HepG2 (cell line): ENCODE measurements at regions not wholly inside any gene's neighbourhood (a gene's known extent, or its start where the extent isn't known, plus 50 kb on each side); places are given as distances from the start of the nearest gene placed in this dataset.

Experiments used
- ATAC-seq: fragments of 200-7000 bp; cut with Tn5 transposase; 3 replicates; pipeline ENCODE4 v1.9.1; 2020; ENCODE audit warnings: mild to moderate bottlenecking, moderate library complexity
- BruUV-seq: library from RNA; stranded (reverse); fragments of 400-500 nt; replicated peaks from 2 replicates; lab custom pipeline; 2021; lab: Mats Ljungman, UMichigan
- CTCF ChIA-PET: fragments of 300-600 bp; formaldehyde crosslinking; extraction: SDS; loops from one replicate; lab custom pipeline; 2021; ENCODE audit warnings: low total read pairs, inconsistent platforms, low intra/inter-chr PET ratio; lab: Yijun Ruan, JAX
- POLR2A ChIA-PET: fragments of 350-600 bp; sonication (Branson Sonifier 250); formaldehyde crosslinking; loops from one replicate; lab custom pipeline; 2020; ENCODE audit warnings: antibody characterized with exemption, inconsistent platforms; lab: Yijun Ruan, JAX
- DNase-seq: peaks from one replicate; pipeline ENCODE4 v3.0.0-alpha.2; 2015; ENCODE audit warnings: low spot score
- FAIRE-seq: peaks from 3 replicates; lab custom pipeline; 2011; peaks lifted over from hg19 to GRCh38; lab: Jason Lieb, UNC
- H2AFZ ChIP-seq: one replicate; pipeline ENCODE4 v1.6.1; 2011; ENCODE audit warnings: low read length, inconsistent platforms
- H3K27ac ChIP-seq: fragments of 300-600 bp; 3 replicates; pipeline ENCODE4 v1.8.0; 2011; ENCODE audit warnings: mixed run types, mild to moderate bottlenecking, mixed read lengths, low read length, inconsistent platforms; ENCODE audit not compliant: insufficient read depth; ENCODE audit errors: extremely low read length
- H3K27me3 ChIP-seq, 2 experiments: fragments of 200-600 bp in 1 of 2; 2 replicates in 1 of 2; 3 replicates in 1 of 2; pipeline versions ENCODE4 v1.6.0 to v1.8.0; 2011; ENCODE audit warnings: low read length in 2 of 2, mild to moderate bottlenecking in 2 of 2, moderate library complexity in 2 of 2, inconsistent platforms in 1 of 2; ENCODE audit not compliant: insufficient read depth in 2 of 2, control insufficient read depth in 1 of 2
- H3K36me3 ChIP-seq, 2 experiments: fragments of 200-600 bp in 1 of 2; replicated peaks in 1 of 2; 2 replicates in 1 of 2; 3 replicates in 1 of 2; pipeline versions ENCODE4 v1.5.1 to v1.8.0; 2011; ENCODE audit warnings: low read length in 2 of 2, inconsistent platforms in 1 of 2; ENCODE audit not compliant: insufficient read depth in 2 of 2, control insufficient read depth in 1 of 2
- H3K4me1 ChIP-seq: 2 replicates; pipeline ENCODE4 v1.5.1; 2012; ENCODE audit warnings: low read length, inconsistent platforms; ENCODE audit not compliant: insufficient read depth
- H3K4me2 ChIP-seq: 2 replicates; pipeline ENCODE4 v1.6.0; 2011; ENCODE audit warnings: low read depth, low read length, inconsistent platforms
- H3K4me3 ChIP-seq, 3 experiments: fragments of 200-600 bp in 1 of 3; sonication (generic), shearing (Covaris generic) in 1 of 3; replicated peaks in 1 of 3; 2 replicates each; pipeline ENCODE4 v1.5.1; 2011 to 2016; ENCODE audit warnings: low read length in 3 of 3, inconsistent platforms in 2 of 3, low read depth in 2 of 3, mild to moderate bottlenecking in 2 of 3, control low read depth in 1 of 3, mixed read lengths in 1 of 3; ENCODE audit not compliant: insufficient read depth in 1 of 3
- H3K79me2 ChIP-seq: one replicate; pipeline ENCODE4 v1.6.1; 2011; ENCODE audit warnings: low read length, inconsistent platforms; ENCODE audit not compliant: insufficient read depth
- H3K9ac ChIP-seq: 2 replicates; pipeline ENCODE4 v1.6.0; 2011; ENCODE audit warnings: mild to moderate bottlenecking, low read depth, low read length, inconsistent platforms; ENCODE audit not compliant: insufficient read depth
- H3K9me3 ChIP-seq: 2 replicates; pipeline ENCODE4 v1.5.1; 2012; ENCODE audit warnings: mild to moderate bottlenecking, low read length
- H4K20me1 ChIP-seq: 2 replicates; pipeline ENCODE4 v1.6.0; 2011; ENCODE audit warnings: inconsistent platforms, mild to moderate bottlenecking, low read length, moderate library complexity; ENCODE audit not compliant: insufficient read depth
- BRCA1 ChIP-seq: sonication (generic); formaldehyde crosslinking; IDR thresholded peaks from 2 replicates; pipeline ENCODE4 v1.4.0; 2020; ENCODE audit warnings: missing genetic modification reagents
- HNRNPUL1 ChIP-seq: fragments of 200-400 bp; formaldehyde crosslinking; IDR thresholded peaks from 2 replicates; pipeline ENCODE4 v1.6.1; 2017; ENCODE audit warnings: low read depth, mild to moderate bottlenecking, low read length, moderate library complexity
- RFX1 ChIP-seq: fragments of 450-650 bp; IDR thresholded peaks from 2 replicates; pipeline ENCODE4 v1.6.1; 2017
- TAF15 ChIP-seq: fragments of 200-400 bp; formaldehyde crosslinking; IDR thresholded peaks from one replicate; pipeline ENCODE4 v1.6.1; 2018; ENCODE audit warnings: mild to moderate bottlenecking, low read depth, low read length; ENCODE audit not compliant: poor library complexity, severe bottlenecking
- ZBTB1 ChIP-seq: sonication (generic); formaldehyde crosslinking; IDR thresholded peaks from 2 replicates; pipeline ENCODE4 v1.4.0; 2020; ENCODE audit warnings: missing genetic modification reagents, borderline replicate concordance
- ZNF180 ChIP-seq: sonication (generic); formaldehyde crosslinking; IDR thresholded peaks from 2 replicates; pipeline ENCODE4 v1.4.0; 2020; ENCODE audit warnings: low read depth, missing genetic modification reagents, borderline replicate concordance
- WGBS: methylation state at CpG from one replicate; pipeline ENCODE4 v1.1.6; 2017; ENCODE audit warnings: low lambda C conversion rate; 5-methylcytosine and 5-hydroxymethylcytosine counted together
- in situ Hi-C: cut with HindIII; loops from 2 replicates; pipeline ENCODE4 v1.10.0; 2017; ENCODE audit warnings: low pct_unique_long_range_greater_than_20kb; ENCODE audit not compliant: extremely low pct_ligation_motif_present
- intact Hi-C: fragments of 100-400 bp; cut with micrococcal nuclease; formaldehyde crosslinking; loops from one replicate; pipeline ENCODE4 v1.10.0; 2022; ENCODE audit not compliant: unreplicated experiment
- TF ChIP-seq, protein P1 (sequence below): sonication (generic); formaldehyde crosslinking; IDR thresholded peaks from 2 replicates; pipeline ENCODE4 v1.5.1; 2020; ENCODE audit warnings: mild to moderate bottlenecking, missing genetic modification reagents, moderate library complexity
- TF ChIP-seq, protein P2 (sequence below): fragments of 450-650 bp; IDR thresholded peaks from 2 replicates; pipeline ENCODE4 v1.6.1; 2017; ENCODE audit warnings: mild to moderate bottlenecking
- TF ChIP-seq, protein P3 (sequence below): sonication (generic); formaldehyde crosslinking; IDR thresholded peaks from 2 replicates; pipeline ENCODE4 v1.8.0; 2022; ENCODE audit warnings: mild to moderate bottlenecking, missing genetic modification reagents, borderline replicate concordance
- TF ChIP-seq, protein P4 (sequence below): sonication (generic); formaldehyde crosslinking; IDR thresholded peaks from 2 replicates; pipeline ENCODE4 v1.5.0; 2020; ENCODE audit warnings: mild to moderate bottlenecking, missing genetic modification reagents
- TF ChIP-seq, protein P5 (sequence below): sonication (generic); formaldehyde crosslinking; IDR thresholded peaks from 2 replicates; pipeline ENCODE4 v1.4.0; 2020; ENCODE audit warnings: missing genetic modification reagents, low read depth, mild to moderate bottlenecking, borderline replicate concordance

DNA sequence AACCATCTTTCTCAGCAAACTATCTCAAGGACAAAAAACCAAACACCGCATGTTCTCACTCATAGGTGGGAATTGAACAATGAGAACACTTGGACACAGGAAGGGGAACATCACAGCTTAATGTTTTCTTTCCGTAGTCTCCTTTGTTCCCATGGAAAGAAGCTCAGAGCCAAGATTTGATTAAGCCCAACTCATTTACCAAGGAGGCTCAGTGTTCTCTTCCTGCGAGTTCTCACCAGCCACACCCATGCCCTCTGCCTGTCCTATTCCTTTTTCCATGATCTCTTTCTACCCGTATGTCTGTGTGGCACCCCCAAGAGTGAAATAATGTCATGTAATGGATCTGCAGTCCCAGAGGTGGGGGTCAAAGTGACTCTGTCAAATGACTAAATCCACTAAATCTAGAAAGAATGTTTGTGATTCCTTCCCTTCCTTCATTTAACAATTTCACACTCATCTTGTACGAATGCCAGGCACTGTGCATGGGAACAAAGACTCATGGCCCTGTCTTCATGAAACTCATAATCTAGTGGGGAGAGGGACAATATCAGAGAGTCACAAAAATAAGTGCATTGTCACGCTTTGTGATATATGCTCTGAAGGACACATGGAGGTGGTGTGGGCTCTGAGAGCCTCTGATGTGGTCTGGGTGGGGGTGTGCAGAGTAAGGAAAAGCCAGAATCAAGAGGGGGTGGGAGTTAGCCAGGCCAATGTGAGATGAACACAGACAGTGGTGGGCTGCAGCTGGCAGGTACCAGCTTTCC, 292.1 kb downstream of the CDC5L start:
- no peak overlapping the region for H3K9ac ChIP-seq
- H3K36me3 ChIP-seq, result no peaks in the 10 kb centered on the region
- in situ Hi-C loops (no loop called here), intact Hi-C loops (no loop called here)
- POLR2A ChIA-PET, result no interaction called here
- no TSS peak for BruUV-seq
- H3K9me3 ChIP-seq, result no peaks in the 10 kb centered on the region
- whole genome bisulfite sequencing, result 30% methylated on average over 6 of the region's 6 CpGs
- no peaks in the 10 kb centered on the region for H3K79me2 ChIP-seq
- H3K4me2 ChIP-seq, result no peak overlapping the region
- H3K4me3 ChIP-seq, result no peak overlapping the region
- ATAC-seq (no peak), DNase-seq (no peak), FAIRE-seq (no peak)
- H4K20me1 ChIP-seq, result no peaks in the 10 kb centered on the region
- CTCF ChIA-PET, result no interaction called here
- H3K4me1 ChIP-seq, result no peaks in the 10 kb centered on the region
- peaks cover 3 to 30% of the 10 kb centered on the region in 2 experiments; a peak in 4 of 5 replicates for H3K27me3 ChIP-seq
- no peak overlapping the region for H3K27ac ChIP-seq
- no peak overlapping the region for H2AFZ ChIP-seq
- TF ChIP-seq, protein P1, sequence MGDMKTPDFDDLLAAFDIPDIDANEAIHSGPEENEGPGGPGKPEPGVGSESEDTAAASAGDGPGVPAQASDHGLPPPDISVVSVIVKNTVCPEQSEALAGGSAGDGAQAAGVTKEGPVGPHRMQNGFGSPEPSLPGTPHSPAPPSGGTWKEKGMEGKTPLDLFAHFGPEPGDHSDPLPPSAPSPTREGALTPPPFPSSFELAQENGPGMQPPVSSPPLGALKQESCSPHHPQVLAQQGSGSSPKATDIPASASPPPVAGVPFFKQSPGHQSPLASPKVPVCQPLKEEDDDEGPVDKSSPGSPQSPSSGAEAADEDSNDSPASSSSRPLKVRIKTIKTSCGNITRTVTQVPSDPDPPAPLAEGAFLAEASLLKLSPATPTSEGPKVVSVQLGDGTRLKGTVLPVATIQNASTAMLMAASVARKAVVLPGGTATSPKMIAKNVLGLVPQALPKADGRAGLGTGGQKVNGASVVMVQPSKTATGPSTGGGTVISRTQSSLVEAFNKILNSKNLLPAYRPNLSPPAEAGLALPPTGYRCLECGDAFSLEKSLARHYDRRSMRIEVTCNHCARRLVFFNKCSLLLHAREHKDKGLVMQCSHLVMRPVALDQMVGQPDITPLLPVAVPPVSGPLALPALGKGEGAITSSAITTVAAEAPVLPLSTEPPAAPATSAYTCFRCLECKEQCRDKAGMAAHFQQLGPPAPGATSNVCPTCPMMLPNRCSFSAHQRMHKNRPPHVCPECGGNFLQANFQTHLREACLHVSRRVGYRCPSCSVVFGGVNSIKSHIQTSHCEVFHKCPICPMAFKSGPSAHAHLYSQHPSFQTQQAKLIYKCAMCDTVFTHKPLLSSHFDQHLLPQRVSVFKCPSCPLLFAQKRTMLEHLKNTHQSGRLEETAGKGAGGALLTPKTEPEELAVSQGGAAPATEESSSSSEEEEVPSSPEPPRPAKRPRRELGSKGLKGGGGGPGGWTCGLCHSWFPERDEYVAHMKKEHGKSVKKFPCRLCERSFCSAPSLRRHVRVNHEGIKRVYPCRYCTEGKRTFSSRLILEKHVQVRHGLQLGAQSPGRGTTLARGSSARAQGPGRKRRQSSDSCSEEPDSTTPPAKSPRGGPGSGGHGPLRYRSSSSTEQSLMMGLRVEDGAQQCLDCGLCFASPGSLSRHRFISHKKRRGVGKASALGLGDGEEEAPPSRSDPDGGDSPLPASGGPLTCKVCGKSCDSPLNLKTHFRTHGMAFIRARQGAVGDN (CRISPR knock-in tag), result no peak
- TF ChIP-seq, protein P2, sequence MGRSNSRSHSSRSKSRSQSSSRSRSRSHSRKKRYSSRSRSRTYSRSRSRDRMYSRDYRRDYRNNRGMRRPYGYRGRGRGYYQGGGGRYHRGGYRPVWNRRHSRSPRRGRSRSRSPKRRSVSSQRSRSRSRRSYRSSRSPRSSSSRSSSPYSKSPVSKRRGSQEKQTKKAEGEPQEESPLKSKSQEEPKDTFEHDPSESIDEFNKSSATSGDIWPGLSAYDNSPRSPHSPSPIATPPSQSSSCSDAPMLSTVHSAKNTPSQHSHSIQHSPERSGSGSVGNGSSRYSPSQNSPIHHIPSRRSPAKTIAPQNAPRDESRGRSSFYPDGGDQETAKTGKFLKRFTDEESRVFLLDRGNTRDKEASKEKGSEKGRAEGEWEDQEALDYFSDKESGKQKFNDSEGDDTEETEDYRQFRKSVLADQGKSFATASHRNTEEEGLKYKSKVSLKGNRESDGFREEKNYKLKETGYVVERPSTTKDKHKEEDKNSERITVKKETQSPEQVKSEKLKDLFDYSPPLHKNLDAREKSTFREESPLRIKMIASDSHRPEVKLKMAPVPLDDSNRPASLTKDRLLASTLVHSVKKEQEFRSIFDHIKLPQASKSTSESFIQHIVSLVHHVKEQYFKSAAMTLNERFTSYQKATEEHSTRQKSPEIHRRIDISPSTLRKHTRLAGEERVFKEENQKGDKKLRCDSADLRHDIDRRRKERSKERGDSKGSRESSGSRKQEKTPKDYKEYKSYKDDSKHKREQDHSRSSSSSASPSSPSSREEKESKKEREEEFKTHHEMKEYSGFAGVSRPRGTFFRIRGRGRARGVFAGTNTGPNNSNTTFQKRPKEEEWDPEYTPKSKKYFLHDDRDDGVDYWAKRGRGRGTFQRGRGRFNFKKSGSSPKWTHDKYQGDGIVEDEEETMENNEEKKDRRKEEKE, result no peak
- TF ChIP-seq, protein P3, sequence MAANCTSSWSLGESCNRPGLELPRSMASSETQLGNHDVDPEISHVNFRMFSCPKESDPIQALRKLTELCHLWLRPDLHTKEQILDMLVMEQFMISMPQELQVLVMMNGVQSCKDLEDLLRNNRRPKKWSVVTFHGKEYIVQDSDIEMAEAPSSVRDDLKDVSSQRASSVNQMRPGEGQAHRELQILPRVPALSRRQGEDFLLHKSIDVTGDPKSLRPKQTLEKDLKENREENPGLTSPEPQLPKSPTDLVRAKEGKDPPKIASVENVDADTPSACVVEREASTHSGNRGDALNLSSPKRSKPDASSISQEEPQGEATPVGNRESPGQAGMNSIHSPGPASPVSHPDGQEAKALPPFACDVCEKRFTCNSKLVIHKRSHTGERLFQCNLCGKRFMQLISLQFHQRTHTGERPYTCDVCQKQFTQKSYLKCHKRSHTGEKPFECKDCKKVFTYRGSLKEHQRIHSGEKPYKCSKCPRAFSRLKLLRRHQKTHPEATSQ, result no peak
- TF ChIP-seq HNRNPUL1, result no peak
- TF ChIP-seq, protein P4, sequence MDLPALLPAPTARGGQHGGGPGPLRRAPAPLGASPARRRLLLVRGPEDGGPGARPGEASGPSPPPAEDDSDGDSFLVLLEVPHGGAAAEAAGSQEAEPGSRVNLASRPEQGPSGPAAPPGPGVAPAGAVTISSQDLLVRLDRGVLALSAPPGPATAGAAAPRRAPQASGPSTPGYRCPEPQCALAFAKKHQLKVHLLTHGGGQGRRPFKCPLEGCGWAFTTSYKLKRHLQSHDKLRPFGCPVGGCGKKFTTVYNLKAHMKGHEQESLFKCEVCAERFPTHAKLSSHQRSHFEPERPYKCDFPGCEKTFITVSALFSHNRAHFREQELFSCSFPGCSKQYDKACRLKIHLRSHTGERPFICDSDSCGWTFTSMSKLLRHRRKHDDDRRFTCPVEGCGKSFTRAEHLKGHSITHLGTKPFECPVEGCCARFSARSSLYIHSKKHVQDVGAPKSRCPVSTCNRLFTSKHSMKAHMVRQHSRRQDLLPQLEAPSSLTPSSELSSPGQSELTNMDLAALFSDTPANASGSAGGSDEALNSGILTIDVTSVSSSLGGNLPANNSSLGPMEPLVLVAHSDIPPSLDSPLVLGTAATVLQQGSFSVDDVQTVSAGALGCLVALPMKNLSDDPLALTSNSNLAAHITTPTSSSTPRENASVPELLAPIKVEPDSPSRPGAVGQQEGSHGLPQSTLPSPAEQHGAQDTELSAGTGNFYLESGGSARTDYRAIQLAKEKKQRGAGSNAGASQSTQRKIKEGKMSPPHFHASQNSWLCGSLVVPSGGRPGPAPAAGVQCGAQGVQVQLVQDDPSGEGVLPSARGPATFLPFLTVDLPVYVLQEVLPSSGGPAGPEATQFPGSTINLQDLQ (CRISPR knock-in tag), result no peak
- no peak for TF ChIP-seq TAF15
- no peak for TF ChIP-seq BRCA1 (CRISPR knock-in tag)
- no peak for TF ChIP-seq RFX1
- TF ChIP-seq ZBTB1 (CRISPR knock-in tag), result no peak
- no peak for TF ChIP-seq ZNF180 (CRISPR knock-in tag)
- TF ChIP-seq, protein P5, sequence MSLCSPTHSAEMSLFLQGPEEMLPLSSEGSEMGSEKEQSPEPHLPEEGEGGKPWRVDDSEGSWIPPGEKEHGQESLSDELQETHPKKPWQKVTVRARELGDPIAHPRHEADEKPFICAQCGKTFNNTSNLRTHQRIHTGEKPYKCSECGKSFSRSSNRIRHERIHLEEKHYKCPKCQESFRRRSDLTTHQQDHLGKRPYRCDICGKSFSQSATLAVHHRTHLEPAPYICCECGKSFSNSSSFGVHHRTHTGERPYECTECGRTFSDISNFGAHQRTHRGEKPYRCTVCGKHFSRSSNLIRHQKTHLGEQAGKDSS (CRISPR knock-in tag), result no peak
